ENCODE measurements at regions not wholly inside any gene's neighbourhood (a gene's known extent, or its start where the extent isn't known, plus 50 kb on each side); places are given as distances from the start of the nearest gene placed in this dataset.

GRCh38 chr2:105621038-105621437 is 123.7 kb upstream of the NCK2 start:
- TF ChIP-seq EZH2 (IDR thresholded peaks at IDR 0.05; ENCODE audit: low read length, unreplicated experiment): no peak
- no peak for TF ChIP-seq CTCF (conservative IDR thresholded peaks at IDR 0.05; ENCODE audit: low read depth, low read length)

All from PC-3 (cell line).